Keratinocyte (primary cell): ENCODE measurements at regions not wholly inside any gene's neighbourhood (a gene's known extent, or its start where the extent isn't known, plus 50 kb on each side); places are given as distances from the start of the nearest gene placed in this dataset.

Experiments used
- DNase-seq: peaks from one replicate; pipeline ENCODE4 v3.0.0-alpha.2; 2011; ENCODE audit warnings: low read depth, missing footprints, low spot score
- FAIRE-seq: peaks from 2 replicates; lab custom pipeline; 2011; peaks lifted over from hg19 to GRCh38; lab: Jason Lieb, UNC
- H2AFZ ChIP-seq: 2 replicates; pipeline ENCODE4 v1.6.0; 2012; ENCODE audit warnings: low read length, control low read depth, inconsistent platforms; ENCODE audit not compliant: control insufficient read depth
- H3K27ac ChIP-seq: 2 replicates; pipeline ENCODE4 v1.5.1; 2011; ENCODE audit warnings: low read length; ENCODE audit not compliant: control insufficient read depth, insufficient read depth
- H3K27me3 ChIP-seq: 3 replicates; pipeline ENCODE4 v1.6.0; 2011; ENCODE audit warnings: low read length; ENCODE audit not compliant: control insufficient read depth, insufficient read depth; ENCODE audit errors: extremely low read depth
- H3K36me3 ChIP-seq, 2 experiments: 2 replicates in 1 of 2; 3 replicates in 1 of 2; pipeline ENCODE4 v1.5.1; 2011; ENCODE audit warnings: low read length in 2 of 2, mild to moderate bottlenecking in 1 of 2; ENCODE audit not compliant: control insufficient read depth in 2 of 2, insufficient read depth in 2 of 2; ENCODE audit errors: extremely low read depth in 1 of 2
- H3K4me1 ChIP-seq: 3 replicates; pipeline ENCODE4 v1.5.1; 2011; ENCODE audit warnings: low read length; ENCODE audit not compliant: control insufficient read depth, insufficient read depth; ENCODE audit errors: extremely low read depth
- H3K4me2 ChIP-seq: 3 replicates; pipeline ENCODE4 v1.6.0; 2011; ENCODE audit warnings: low read depth, low read length; ENCODE audit not compliant: control insufficient read depth, insufficient read depth; ENCODE audit errors: extremely low read depth
- H3K4me3 ChIP-seq, 3 experiments: fragments of 200-600 bp in 1 of 3; sonication (generic) in 1 of 3; 2 replicates in 2 of 3; 3 replicates in 1 of 3; pipeline ENCODE4 v1.5.1; 2011 to 2016; ENCODE audit warnings: low read length in 3 of 3, mild to moderate bottlenecking in 3 of 3, control low read depth in 2 of 3, inconsistent platforms in 1 of 3, low read depth in 1 of 3, mixed read lengths in 1 of 3, mixed run types in 1 of 3, moderate library complexity in 1 of 3; ENCODE audit not compliant: control insufficient read depth in 2 of 3, insufficient read depth in 2 of 3; ENCODE audit errors: extremely low read depth in 1 of 3
- H3K79me2 ChIP-seq: 2 replicates; pipeline ENCODE4 v1.6.0; 2012; ENCODE audit warnings: low read length; ENCODE audit not compliant: control insufficient read depth, insufficient read depth
- H3K9ac ChIP-seq: 3 replicates; pipeline ENCODE4 v1.6.0; 2011; ENCODE audit warnings: low read length; ENCODE audit not compliant: control insufficient read depth, insufficient read depth; ENCODE audit errors: extremely low read depth
- H3K9me1 ChIP-seq: 3 replicates; pipeline ENCODE4 v1.6.0; 2011; ENCODE audit warnings: low read length; ENCODE audit not compliant: control insufficient read depth, insufficient read depth; ENCODE audit errors: extremely low read depth
- H3K9me3 ChIP-seq: 2 replicates; pipeline ENCODE4 v1.5.1; 2012; ENCODE audit warnings: low read depth, low read length; ENCODE audit not compliant: control insufficient read depth
- H4K20me1 ChIP-seq: 3 replicates; pipeline ENCODE4 v1.6.0; 2011; ENCODE audit warnings: low read length; ENCODE audit not compliant: control insufficient read depth, insufficient read depth; ENCODE audit errors: extremely low read depth
- EZH2 ChIP-seq: IDR thresholded peaks from one replicate; pipeline ENCODE4 v1.6.1; 2012; ENCODE audit warnings: inconsistent platforms, mild to moderate bottlenecking, low read length, moderate library complexity
- dilution Hi-C: fragments of 300-500 bp; cut with MboI; formaldehyde crosslinking; loops from one replicate; pipeline ENCODE4 v1.7.0; 2020; ENCODE audit warnings: low sequenced_read_pairs; ENCODE audit not compliant: extremely low pct_ligation_motif_present
- TF ChIP-seq, protein P1 (sequence below), 3 experiments: IDR thresholded peaks in 1 of 3; conservative IDR thresholded peaks in 1 of 3; optimal IDR thresholded peaks in 1 of 3; 2 replicates in 2 of 3; 3 replicates in 1 of 3; pipeline versions ENCODE3 to v1.5.1; 2011; ENCODE audit warnings: low read length in 3 of 3, mild to moderate bottlenecking in 3 of 3, moderate library complexity in 2 of 3, control low read depth in 1 of 3, inconsistent platforms in 1 of 3; ENCODE audit not compliant: insufficient read depth in 2 of 3; ENCODE audit errors: extremely low read depth in 1 of 3

DNA sequence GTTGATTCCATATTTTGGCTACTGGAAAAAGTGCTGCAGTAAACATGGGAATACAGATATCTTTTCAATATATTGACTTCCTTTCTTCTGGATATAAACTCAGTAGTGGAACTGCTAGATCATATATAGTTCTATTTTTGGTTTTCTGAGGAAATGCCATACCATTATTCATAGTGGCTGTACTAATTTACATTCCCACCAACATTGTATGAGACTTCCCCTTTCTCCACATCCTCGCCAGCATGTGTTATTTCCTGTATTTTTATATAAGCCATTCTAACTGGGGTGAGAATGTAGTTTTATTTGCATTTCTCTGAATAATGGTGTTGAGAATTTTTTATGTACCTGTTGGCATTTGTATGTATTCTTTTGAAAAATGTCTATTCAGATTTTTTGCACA lies 385.2 kb downstream of the NUF2 start:
- H3K4me3 ChIP-seq, result no peak overlapping the region
- no peak overlapping the region for H3K27ac ChIP-seq
- dilution Hi-C loops, result no loop called here
- H3K9me3 ChIP-seq, result no peaks in the 10 kb centered on the region
- no peak for DNase-seq
- no peaks in the 10 kb centered on the region for H3K4me1 ChIP-seq
- no peak overlapping the region for H2AFZ ChIP-seq
- no peak for TF ChIP-seq EZH2
- TF ChIP-seq, protein P1, sequence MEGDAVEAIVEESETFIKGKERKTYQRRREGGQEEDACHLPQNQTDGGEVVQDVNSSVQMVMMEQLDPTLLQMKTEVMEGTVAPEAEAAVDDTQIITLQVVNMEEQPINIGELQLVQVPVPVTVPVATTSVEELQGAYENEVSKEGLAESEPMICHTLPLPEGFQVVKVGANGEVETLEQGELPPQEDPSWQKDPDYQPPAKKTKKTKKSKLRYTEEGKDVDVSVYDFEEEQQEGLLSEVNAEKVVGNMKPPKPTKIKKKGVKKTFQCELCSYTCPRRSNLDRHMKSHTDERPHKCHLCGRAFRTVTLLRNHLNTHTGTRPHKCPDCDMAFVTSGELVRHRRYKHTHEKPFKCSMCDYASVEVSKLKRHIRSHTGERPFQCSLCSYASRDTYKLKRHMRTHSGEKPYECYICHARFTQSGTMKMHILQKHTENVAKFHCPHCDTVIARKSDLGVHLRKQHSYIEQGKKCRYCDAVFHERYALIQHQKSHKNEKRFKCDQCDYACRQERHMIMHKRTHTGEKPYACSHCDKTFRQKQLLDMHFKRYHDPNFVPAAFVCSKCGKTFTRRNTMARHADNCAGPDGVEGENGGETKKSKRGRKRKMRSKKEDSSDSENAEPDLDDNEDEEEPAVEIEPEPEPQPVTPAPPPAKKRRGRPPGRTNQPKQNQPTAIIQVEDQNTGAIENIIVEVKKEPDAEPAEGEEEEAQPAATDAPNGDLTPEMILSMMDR (optimal IDR thresholded peaks at IDR 0.05 in 1 of 3, IDR thresholded peaks at IDR 0.05 in 1 of 3, conservative IDR thresholded peaks at IDR 0.05 in 1 of 3; ENCODE audit: extremely low read depth in 1 of 3, insufficient read depth in 2 of 3, low read length in 3 of 3), result no peak
- no peaks in the 10 kb centered on the region for H3K27me3 ChIP-seq
- no peaks in the 10 kb centered on the region for H3K36me3 ChIP-seq
- FAIRE-seq, result no peak
- H3K9me1 ChIP-seq, result no peaks in the 10 kb centered on the region
- no peaks in the 10 kb centered on the region for H4K20me1 ChIP-seq
- no peaks in the 10 kb centered on the region for H3K79me2 ChIP-seq
- no peak overlapping the region for H3K9ac ChIP-seq
- H3K4me2 ChIP-seq, result no peak overlapping the region

DNA sequence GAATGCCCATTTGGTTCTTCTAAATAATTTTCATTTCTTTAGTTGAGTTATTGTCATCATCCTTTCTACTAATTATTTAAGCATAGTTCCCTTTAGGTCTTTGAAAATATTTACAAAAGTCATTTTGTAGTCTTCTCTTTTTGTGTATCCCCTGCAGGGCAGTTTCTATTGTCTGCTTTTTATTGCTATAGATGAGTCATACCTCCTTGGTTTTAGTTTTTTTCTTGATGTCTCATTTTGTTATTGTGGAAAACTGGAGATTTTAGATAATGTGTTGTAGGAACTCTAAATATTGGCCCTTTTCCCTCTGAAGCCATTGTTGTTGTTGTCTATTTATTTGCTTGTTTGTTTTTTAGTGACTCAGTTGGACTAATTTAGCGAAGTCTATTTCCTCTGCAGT lies 387.9 kb downstream of the NUF2 start:
- DNase-seq (no peak), FAIRE-seq (no peak)
- Histone ChIP-seq H3K9me1 (no peaks in the 10 kb centered on the region), H3K36me3 (no peaks in the 10 kb centered on the region), H3K4me1 (no peaks in the 10 kb centered on the region), H3K4me2 (no peak overlapping the region), H3K4me3 (no peak overlapping the region), H4K20me1 (no peaks in the 10 kb centered on the region), H3K79me2 (no peaks in the 10 kb centered on the region), H3K9me3 (no peaks in the 10 kb centered on the region), H3K9ac (no peak overlapping the region), H2AFZ (no peak overlapping the region), H3K27ac (no peak overlapping the region), H3K27me3 (no peaks in the 10 kb centered on the region)
- TF ChIP-seq, protein P1 (optimal IDR thresholded peaks at IDR 0.05 in 1 of 3, IDR thresholded peaks at IDR 0.05 in 1 of 3, conservative IDR thresholded peaks at IDR 0.05 in 1 of 3; ENCODE audit: extremely low read depth in 1 of 3, insufficient read depth in 2 of 3, low read length in 3 of 3), result no peak
- no peak for TF ChIP-seq EZH2
- dilution Hi-C loops, result no loop called here
